ENCODE measurements at regions not wholly inside any gene's neighbourhood (a gene's known extent, or its start where the extent isn't known, plus 50 kb on each side); places are given as distances from the start of the nearest gene placed in this dataset.
A peak's percentile ranks its signal among the peaks of the same experiment; 100 is the strongest.

- Mint-ChIP-seq H3K27ac (no peak overlapping the region), H3K36me3 (no peaks in the 10 kb centered on the region), H3K4me1 (peaks cover 20% of the 10 kb centered on the region), H3K9me3 (no peaks in the 10 kb centered on the region), H3K4me3 (no peak overlapping the region), H3K27me3 (ENCODE audit: insufficient read depth, low read depth) (peaks cover 12% of the 10 kb centered on the region)
- no peaks in the 10 kb centered on the region for H3K9me3 ChIP-seq (ENCODE audit: low read depth)
- no peak overlapping the region for H3K9ac ChIP-seq
- no peak for TF ChIP-seq CTCF (IDR thresholded peaks at IDR 0.05)
- H3K27ac ChIP-seq: no peak overlapping the region
- no peaks in the 10 kb centered on the region for H3K79me2 ChIP-seq (ENCODE audit: low read depth)
- no peaks in the 10 kb centered on the region for H3K36me3 ChIP-seq
- no peak overlapping the region for H3K4me2 ChIP-seq
- no peaks in the 10 kb centered on the region for H4K20me1 ChIP-seq (ENCODE audit: low read depth)
- H3F3A ChIP-seq (ENCODE audit: low read depth): no peaks in the 10 kb centered on the region
- H3K4me1 ChIP-seq: peaks cover 7% of the 10 kb centered on the region
- H3K27me3 ChIP-seq: no peaks in the 10 kb centered on the region
- no peak for DNase-seq (ENCODE audit: low spot score)
- H2AFZ ChIP-seq (replicated peaks): no peak overlapping the region
- H3K4me3 ChIP-seq: no peak overlapping the region
These were observed 106.6 kb upstream of the TMPRSS2 start for GRCh38 chr21:41614511-41614910.

GRCh38 chr21:41613533-41613909 lies 105.6 kb upstream of the TMPRSS2 start:
- Histone ChIP-seq H3K4me1 (peaks cover 7% of the 10 kb centered on the region), H3K4me2 (no peak overlapping the region), H3F3A (ENCODE audit: low read depth) (no peaks in the 10 kb centered on the region), H3K9me3 (ENCODE audit: low read depth) (no peaks in the 10 kb centered on the region), H4K20me1 (ENCODE audit: low read depth) (no peaks in the 10 kb centered on the region), H2AFZ (replicated peaks) (peak overlapping the region; percentile 66), H3K27me3 (no peaks in the 10 kb centered on the region), H3K4me3 (no peak overlapping the region), H3K79me2 (ENCODE audit: low read depth) (no peaks in the 10 kb centered on the region), H3K27ac (no peak overlapping the region), H3K36me3 (no peaks in the 10 kb centered on the region), H3K9ac (no peak overlapping the region)
- no peak for DNase-seq (ENCODE audit: low spot score)
- Mint-ChIP-seq H3K36me3 (no peaks in the 10 kb centered on the region), H3K9me3 (no peaks in the 10 kb centered on the region), H3K27me3 (ENCODE audit: insufficient read depth, low read depth) (peaks cover 16% of the 10 kb centered on the region), H3K27ac (peak overlapping the region; percentile 96), H3K4me1 (peaks cover 20% of the 10 kb centered on the region), H3K4me3 (peak overlapping the region; percentile 5)
- TF ChIP-seq EZH2 (IDR thresholded peaks at IDR 0.05): no peak
- no peak for TF ChIP-seq EZH2phosphoT487 (IDR thresholded peaks at IDR 0.05)
- TF ChIP-seq CTCF (IDR thresholded peaks at IDR 0.05): no peak

- TF ChIP-seq EZH2 (IDR thresholded peaks at IDR 0.05): no peak
- TF ChIP-seq CTCF (IDR thresholded peaks at IDR 0.05): peak; percentile 82
- H3K79me2 ChIP-seq (ENCODE audit: low read depth): no peaks in the 10 kb centered on the region
- no peaks in the 10 kb centered on the region for H4K20me1 ChIP-seq (ENCODE audit: low read depth)
- no peaks in the 10 kb centered on the region for H3F3A ChIP-seq (ENCODE audit: low read depth)
- H3K36me3 ChIP-seq: no peaks in the 10 kb centered on the region
- H3K4me3 Mint-ChIP-seq: peak overlapping the region; percentile 5
- no peaks in the 10 kb centered on the region for H3K27me3 ChIP-seq
- H3K36me3 Mint-ChIP-seq: no peaks in the 10 kb centered on the region
- H3K9me3 Mint-ChIP-seq: no peaks in the 10 kb centered on the region
- H3K4me2 ChIP-seq: peak overlapping the region; percentile 32
- peaks cover 7% of the 10 kb centered on the region for H3K4me1 ChIP-seq
- DNase-seq (ENCODE audit: low spot score): peak; percentile 84
- H3K27ac Mint-ChIP-seq: peak overlapping the region; percentile 96
- no peak overlapping the region for H3K9ac ChIP-seq
- H2AFZ ChIP-seq (replicated peaks): peak overlapping the region; percentile 66
- H3K4me1 Mint-ChIP-seq: peaks cover 20% of the 10 kb centered on the region
- H3K9me3 ChIP-seq (ENCODE audit: low read depth): no peaks in the 10 kb centered on the region
- H3K27me3 Mint-ChIP-seq (ENCODE audit: insufficient read depth, low read depth): peaks cover 16% of the 10 kb centered on the region
- no peak overlapping the region for H3K4me3 ChIP-seq
- no peak overlapping the region for H3K27ac ChIP-seq
These were observed 104.9 kb upstream of the TMPRSS2 start for GRCh38 chr21:41612674-41613532.

Data from neural progenitor cell (in vitro differentiated cells).